PC-3 (cell line): ENCODE measurements at regions not wholly inside any gene's neighbourhood (a gene's known extent, or its start where the extent isn't known, plus 50 kb on each side); places are given as distances from the start of the nearest gene placed in this dataset.

Experiments
- ATAC-seq: fragments of 200-7000 bp; cut with Tn5 transposase; 2 replicates; pipeline ENCODE4 v1.9.1; 2020; ENCODE audit warnings: mild to moderate bottlenecking, moderate library complexity
- BruUV-seq: library from RNA; stranded (reverse); fragments of 400-500 nt; replicated peaks from 2 replicates; lab custom pipeline; 2021; lab: Mats Ljungman, UMichigan
- CTCF ChIA-PET: fragments of 300-600 bp; sonication (Branson Sonifier 250); formaldehyde crosslinking; loops from one replicate; lab custom pipeline; 2022; ENCODE audit warnings: antibody characterized with exemption; lab: Charles Lee
- POLR2A ChIA-PET: fragments of 300-600 bp; sonication (Branson Sonifier 250); formaldehyde crosslinking; loops from one replicate; lab custom pipeline; 2022; ENCODE audit warnings: antibody characterized with exemption; ENCODE audit not compliant: unreplicated experiment; lab: Charles Lee
- DNase-seq: peaks from one replicate; pipeline ENCODE4 v3.0.0-alpha.2; 2015
- H2AFZ ChIP-seq: fragments of 300-600 bp; sonication (generic); 2 replicates; pipeline ENCODE4 v1.6.0; 2016; ENCODE audit warnings: antibody characterized with exemption, low read length
- H3F3A ChIP-seq: fragments of 300-600 bp; sonication (generic); one replicate; pipeline ENCODE4 v1.6.0; 2017; ENCODE audit warnings: antibody characterized with exemption, low read length, control low read depth, mild to moderate bottlenecking; ENCODE audit not compliant: unreplicated experiment
- H3K27ac ChIP-seq: fragments of 300-600 bp; sonication (generic); 2 replicates; pipeline ENCODE4 v1.5.1; 2016; ENCODE audit warnings: mild to moderate bottlenecking, low read length
- H3K27me3 ChIP-seq: fragments of 300-600 bp; sonication (generic); 2 replicates; pipeline ENCODE4 v1.6.1; 2016; ENCODE audit warnings: low read length, mixed read lengths
- H3K36me3 ChIP-seq: fragments of 300-600 bp; sonication (generic); 2 replicates; pipeline ENCODE4 v1.6.1; 2016; ENCODE audit warnings: low read depth, mixed run types, low read length, mixed read lengths
- H3K4me1 ChIP-seq: fragments of 300-600 bp; sonication (generic); 2 replicates; pipeline ENCODE4 v1.5.1; 2016; ENCODE audit warnings: low read length; ENCODE audit not compliant: insufficient read depth
- H3K4me2 ChIP-seq: fragments of 300-600 bp; sonication (generic); 2 replicates; pipeline ENCODE4 v1.6.0; 2016; ENCODE audit warnings: low read length
- H3K4me3 ChIP-seq: fragments of 300-600 bp; sonication (generic); 2 replicates; pipeline ENCODE4 v1.5.1; 2016; ENCODE audit warnings: mild to moderate bottlenecking, low read length, mixed read lengths
- H3K79me2 ChIP-seq: fragments of 300-600 bp; sonication (generic); 2 replicates; pipeline ENCODE4 v1.6.1; 2017; ENCODE audit warnings: low read length, mixed read lengths
- H3K9ac ChIP-seq: fragments of 300-600 bp; sonication (generic); 2 replicates; pipeline ENCODE4 v1.6.0; 2016; ENCODE audit warnings: mild to moderate bottlenecking, low read length
- H3K9me2 ChIP-seq: fragments of 300-600 bp; sonication (generic); replicated peaks from 2 replicates; pipeline ENCODE4 v1.6.1; 2016; ENCODE audit warnings: mixed run types, low read length, mixed read lengths
- H3K9me3 ChIP-seq: fragments of 300-600 bp; sonication (generic); 2 replicates; pipeline ENCODE4 v1.6.1; 2016; ENCODE audit warnings: low read length, mixed read lengths
- H4K20me1 ChIP-seq: fragments of 300-600 bp; sonication (generic); 2 replicates; pipeline ENCODE4 v1.6.1; 2016; ENCODE audit warnings: low read length, mixed read lengths
- EZH2 ChIP-seq: fragments of 300-600 bp; sonication (generic); IDR thresholded peaks from one replicate; pipeline ENCODE4 v1.6.1; 2017; ENCODE audit warnings: antibody characterized with exemption, mild to moderate bottlenecking, low read length; ENCODE audit not compliant: unreplicated experiment
- EZH2phosphoT487 ChIP-seq: fragments of 300-600 bp; sonication (generic); IDR thresholded peaks from 2 replicates; pipeline ENCODE4 v1.6.1; 2018; ENCODE audit warnings: mild to moderate bottlenecking, antibody characterized with exemption, low read length, borderline replicate concordance
- intact Hi-C: fragments of 100-400 bp; cut with micrococcal nuclease; formaldehyde crosslinking; loops from 2 replicates; pipeline ENCODE4 v1.9.0; 2023
- TF ChIP-seq, protein P1 (sequence below): fragments of 300-600 bp; sonication (generic); conservative IDR thresholded peaks from 2 replicates; pipeline ENCODE4 v1.5.1; 2017; ENCODE audit warnings: antibody characterized with exemption, low read depth, mild to moderate bottlenecking, low read length

- ChIA-PET POLR2A (no interaction called here), CTCF (interaction anchor here (0.6 kb wide), 1 partner anchor 351 kb away, joined by 4 read pairs; the partner anchor contains the start of gene TMEM50B)
- H4K20me1 ChIP-seq, result no peaks in the 10 kb centered on the region
- BruUV-seq, result no TSS peak
- H3K27ac ChIP-seq, result no peak overlapping the region
- H3F3A ChIP-seq, result no peaks in the 10 kb centered on the region
- H3K36me3 ChIP-seq, result no peaks in the 10 kb centered on the region
- no peak overlapping the region for H3K4me3 ChIP-seq
- no peaks in the 10 kb centered on the region for H3K9me2 ChIP-seq
- ATAC-seq (no peak), DNase-seq (no peak)
- no peak overlapping the region for H3K4me2 ChIP-seq
- H3K79me2 ChIP-seq, result no peaks in the 10 kb centered on the region
- H3K4me1 ChIP-seq, result no peaks in the 10 kb centered on the region
- no peak overlapping the region for H2AFZ ChIP-seq
- H3K9me3 ChIP-seq, result no peaks in the 10 kb centered on the region
- intact Hi-C loops, result loop anchor here (10.0 kb wide), 2 partner anchors 184 to 294 kb away; no protein-coding TSS in a partner anchor
- H3K9ac ChIP-seq, result no peak overlapping the region
- H3K27me3 ChIP-seq, result peaks cover 75% of the 10 kb centered on the region
- TF ChIP-seq EZH2phosphoT487 (no peak), EZH2 (no peak)
- TF ChIP-seq, protein P1, sequence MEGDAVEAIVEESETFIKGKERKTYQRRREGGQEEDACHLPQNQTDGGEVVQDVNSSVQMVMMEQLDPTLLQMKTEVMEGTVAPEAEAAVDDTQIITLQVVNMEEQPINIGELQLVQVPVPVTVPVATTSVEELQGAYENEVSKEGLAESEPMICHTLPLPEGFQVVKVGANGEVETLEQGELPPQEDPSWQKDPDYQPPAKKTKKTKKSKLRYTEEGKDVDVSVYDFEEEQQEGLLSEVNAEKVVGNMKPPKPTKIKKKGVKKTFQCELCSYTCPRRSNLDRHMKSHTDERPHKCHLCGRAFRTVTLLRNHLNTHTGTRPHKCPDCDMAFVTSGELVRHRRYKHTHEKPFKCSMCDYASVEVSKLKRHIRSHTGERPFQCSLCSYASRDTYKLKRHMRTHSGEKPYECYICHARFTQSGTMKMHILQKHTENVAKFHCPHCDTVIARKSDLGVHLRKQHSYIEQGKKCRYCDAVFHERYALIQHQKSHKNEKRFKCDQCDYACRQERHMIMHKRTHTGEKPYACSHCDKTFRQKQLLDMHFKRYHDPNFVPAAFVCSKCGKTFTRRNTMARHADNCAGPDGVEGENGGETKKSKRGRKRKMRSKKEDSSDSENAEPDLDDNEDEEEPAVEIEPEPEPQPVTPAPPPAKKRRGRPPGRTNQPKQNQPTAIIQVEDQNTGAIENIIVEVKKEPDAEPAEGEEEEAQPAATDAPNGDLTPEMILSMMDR, result no peak
Observed at GRCh38 chr21:33128538-33128937, 58.6 kb downstream of the OLIG1 start.

DNA sequence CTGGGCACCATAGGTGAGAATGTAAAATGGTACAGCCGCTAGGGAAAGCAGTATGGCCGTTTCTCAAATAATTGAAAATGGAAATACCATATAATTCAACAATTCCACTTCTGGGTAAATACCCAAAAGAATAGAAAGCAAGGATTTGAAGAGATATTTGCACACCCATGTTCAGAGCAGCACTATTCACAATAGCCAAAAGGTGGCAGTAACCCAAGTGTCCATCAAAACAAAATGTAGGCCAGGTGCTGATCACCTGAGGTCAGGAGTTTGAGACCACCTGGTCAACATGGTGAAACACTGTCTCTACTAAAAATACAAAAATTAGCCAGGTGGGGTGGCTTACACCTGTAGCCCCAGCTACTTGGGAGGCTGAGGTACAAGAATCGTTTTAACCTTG, 62.1 kb downstream of the OLIG1 start:
- BruUV-seq, result no TSS peak
- Histone ChIP-seq H3K9ac (no peak overlapping the region), H4K20me1 (no peaks in the 10 kb centered on the region), H3K4me2 (no peak overlapping the region), H3K27me3 (peaks cover 82% of the 10 kb centered on the region), H3K9me2 (no peaks in the 10 kb centered on the region), H3K4me3 (no peak overlapping the region), H3K27ac (no peak overlapping the region), H3K79me2 (no peaks in the 10 kb centered on the region), H2AFZ (no peak overlapping the region), H3K9me3 (no peaks in the 10 kb centered on the region), H3K36me3 (no peaks in the 10 kb centered on the region), H3F3A (no peaks in the 10 kb centered on the region), H3K4me1 (no peaks in the 10 kb centered on the region)
- ChIA-PET POLR2A (no interaction called here), CTCF (no interaction called here)
- no peak for ATAC-seq
- intact Hi-C loops, result no loop called here
- no peak for TF ChIP-seq EZH2
- TF ChIP-seq EZH2phosphoT487, result no peak
- TF ChIP-seq, protein P1, result peak; percentile 60
- peak; percentile 19 for DNase-seq

DNA sequence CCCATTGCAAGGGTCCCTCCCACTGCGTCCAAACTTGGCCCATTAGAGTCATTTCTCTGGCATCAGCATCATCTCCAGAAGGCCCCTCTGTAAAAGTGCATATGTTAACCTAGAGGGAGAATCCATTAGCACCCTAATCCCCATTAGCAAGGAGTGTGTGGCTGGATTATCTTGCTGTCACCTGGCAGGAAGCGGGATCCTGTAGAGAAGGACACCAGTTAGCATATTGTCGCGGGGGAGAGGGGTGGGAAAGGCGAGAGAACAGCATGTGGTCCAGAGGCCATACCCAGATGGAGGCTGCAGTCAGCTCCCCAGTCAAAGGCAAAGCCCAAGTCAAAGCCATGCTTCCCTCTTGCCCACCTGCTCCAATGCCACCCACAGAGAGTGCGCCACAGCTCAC, 64.0 kb downstream of the OLIG1 start:
- CTCF ChIA-PET, result interaction anchor here (0.6 kb wide), 1 partner anchor 92 kb away, joined by 3 read pairs; no protein-coding TSS in a partner anchor
- no peak overlapping the region for H3K27ac ChIP-seq
- peaks cover 85% of the 10 kb centered on the region for H3K27me3 ChIP-seq
- no peaks in the 10 kb centered on the region for H3K9me2 ChIP-seq
- no peak overlapping the region for H3K4me2 ChIP-seq
- no peaks in the 10 kb centered on the region for H3K4me1 ChIP-seq
- no peaks in the 10 kb centered on the region for H4K20me1 ChIP-seq
- H2AFZ ChIP-seq, result no peak overlapping the region
- no peak overlapping the region for H3K4me3 ChIP-seq
- no peaks in the 10 kb centered on the region for H3K79me2 ChIP-seq
- H3F3A ChIP-seq, result no peaks in the 10 kb centered on the region
- BruUV-seq, result no TSS peak
- H3K9me3 ChIP-seq, result no peaks in the 10 kb centered on the region
- POLR2A ChIA-PET, result no interaction called here
- DNase-seq (no peak), ATAC-seq (no peak)
- no peak for TF ChIP-seq EZH2
- TF ChIP-seq, protein P1, result no peak
- no peak for TF ChIP-seq EZH2phosphoT487
- no peaks in the 10 kb centered on the region for H3K36me3 ChIP-seq
- intact Hi-C loops, result no loop called here
- H3K9ac ChIP-seq, result no peak overlapping the region
